MM.1S (cell line): ENCODE measurements at regions not wholly inside any gene's neighbourhood (a gene's known extent, or its start where the extent isn't known, plus 50 kb on each side); places are given as distances from the start of the nearest gene placed in this dataset.

Experiments
- DNase-seq: peaks from one replicate; pipeline ENCODE4 v3.0.0-alpha.2; 2015
- H2AFZ ChIP-seq: fragments of 300-600 bp; sonication (generic); 2 replicates; pipeline ENCODE4 v1.6.0; 2016; ENCODE audit warnings: antibody characterized with exemption, low read length
- H3F3A ChIP-seq: fragments of 300-600 bp; sonication (generic); 2 replicates; pipeline ENCODE4 v1.6.1; 2016; ENCODE audit warnings: mild to moderate bottlenecking, antibody characterized with exemption, low read length, moderate library complexity, mixed read lengths; ENCODE audit not compliant: insufficient read depth
- H3K27ac ChIP-seq: fragments of 300-600 bp; sonication (generic); 2 replicates; pipeline ENCODE4 v1.5.1; 2016; ENCODE audit warnings: mild to moderate bottlenecking, low read length
- H3K27me3 ChIP-seq: fragments of 300-600 bp; sonication (generic); replicated peaks from 2 replicates; pipeline ENCODE4 v1.6.0; 2016; ENCODE audit warnings: low read length; ENCODE audit not compliant: insufficient read depth
- H3K36me3 ChIP-seq: fragments of 300-600 bp; sonication (generic); replicated peaks from 2 replicates; pipeline ENCODE4 v1.6.1; 2016; ENCODE audit warnings: mild to moderate bottlenecking, low read length, mixed read lengths; ENCODE audit not compliant: insufficient read depth
- H3K4me1 ChIP-seq: fragments of 300-600 bp; sonication (generic); 2 replicates; pipeline ENCODE4 v1.6.1; 2016; ENCODE audit warnings: low read length, mixed read lengths
- H3K4me2 ChIP-seq: fragments of 300-600 bp; sonication (generic); 2 replicates; pipeline ENCODE4 v1.6.0; 2016; ENCODE audit warnings: low read depth, low read length
- H3K4me3 ChIP-seq: fragments of 300-600 bp; sonication (generic); 2 replicates; pipeline ENCODE4 v1.5.1; 2016; ENCODE audit warnings: low read length, mixed read lengths
- H3K79me2 ChIP-seq: fragments of 300-600 bp; sonication (generic); 2 replicates; pipeline ENCODE4 v1.6.1; 2016; ENCODE audit warnings: mixed run types, low read length, mixed read lengths
- H3K9ac ChIP-seq: fragments of 300-600 bp; sonication (generic); 2 replicates; pipeline ENCODE4 v1.6.1; 2016; ENCODE audit warnings: low read length, mixed read lengths
- H3K9me2 ChIP-seq: fragments of 300-600 bp; sonication (generic); replicated peaks from 2 replicates; pipeline ENCODE4 v1.6.1; 2016; ENCODE audit warnings: mild to moderate bottlenecking, low read length, mixed read lengths; ENCODE audit not compliant: insufficient read depth
- H3K9me3 ChIP-seq: fragments of 300-600 bp; sonication (generic); replicated peaks from 2 replicates; pipeline ENCODE4 v1.6.1; 2016; ENCODE audit warnings: mild to moderate bottlenecking, low read length, mixed read lengths; ENCODE audit not compliant: insufficient read depth
- H4K20me1 ChIP-seq: fragments of 300-600 bp; sonication (generic); 2 replicates; pipeline ENCODE4 v1.6.1; 2016; ENCODE audit warnings: mild to moderate bottlenecking, low read length, moderate library complexity, mixed read lengths; ENCODE audit not compliant: insufficient read depth
- CTCF ChIP-seq: fragments of 300-600 bp; sonication (generic); IDR thresholded peaks from 2 replicates; pipeline ENCODE4 v1.5.1; 2016; ENCODE audit warnings: antibody characterized with exemption, low read length, mixed read lengths
- EZH2 ChIP-seq: fragments of 300-600 bp; sonication (generic); optimal IDR thresholded peaks from 2 replicates; pipeline ENCODE3; 2017; ENCODE audit warnings: low read depth, mild to moderate bottlenecking, antibody characterized with exemption, low read length, mixed read lengths
- EZH2phosphoT487 ChIP-seq: fragments of 300-600 bp; sonication (generic); IDR thresholded peaks from 2 replicates; pipeline ENCODE4 v1.6.1; 2018; ENCODE audit warnings: antibody characterized with exemption, low read length

- DNase-seq, result no peak
- TF ChIP-seq EZH2phosphoT487, result no peak
- TF ChIP-seq CTCF, result no peak
- TF ChIP-seq EZH2, result no peak
- no peak overlapping the region for H3K4me3 ChIP-seq
Measured at GRCh38 chr9:73243078-73243477, 91.4 kb downstream of the ANXA1 start.

GRCh38 chr9:73259086-73259696 lies 107.5 kb downstream of the ANXA1 start:
- no peak overlapping the region for H3K9ac ChIP-seq
- no peaks in the 10 kb centered on the region for H3K79me2 ChIP-seq
- no peaks in the 10 kb centered on the region for H3K36me3 ChIP-seq
- H3K4me3 ChIP-seq, result no peak overlapping the region
- H3K27ac ChIP-seq, result no peak overlapping the region
- no peak overlapping the region for H2AFZ ChIP-seq
- H4K20me1 ChIP-seq, result no peaks in the 10 kb centered on the region
- no peaks in the 10 kb centered on the region for H3K27me3 ChIP-seq
- no peaks in the 10 kb centered on the region for H3F3A ChIP-seq
- H3K4me2 ChIP-seq, result no peak overlapping the region
- no peaks in the 10 kb centered on the region for H3K9me2 ChIP-seq
- no peak for DNase-seq
- no peaks in the 10 kb centered on the region for H3K9me3 ChIP-seq
- H3K4me1 ChIP-seq, result no peaks in the 10 kb centered on the region
- TF ChIP-seq CTCF (no peak), EZH2 (no peak), EZH2phosphoT487 (no peak)

More at GRCh38 chr9:73243078-73243477, 91.4 kb downstream of the ANXA1 start:
- Histone ChIP-seq H3K27me3 (no peaks in the 10 kb centered on the region), H3K9me2 (no peaks in the 10 kb centered on the region), H3K79me2 (no peaks in the 10 kb centered on the region), H3F3A (no peaks in the 10 kb centered on the region), H3K27ac (no peak overlapping the region), H3K9ac (no peak overlapping the region), H2AFZ (no peak overlapping the region), H3K36me3 (no peaks in the 10 kb centered on the region), H3K4me2 (no peak overlapping the region), H4K20me1 (no peaks in the 10 kb centered on the region), H3K4me1 (no peaks in the 10 kb centered on the region), H3K9me3 (no peaks in the 10 kb centered on the region)

GRCh38 chr9:73260506-73260905 lies 108.8 kb downstream of the ANXA1 start:
- no peak for DNase-seq
- no peaks in the 10 kb centered on the region for H3K9me2 ChIP-seq
- H3K27ac ChIP-seq, result no peak overlapping the region
- H3K36me3 ChIP-seq, result no peaks in the 10 kb centered on the region
- H4K20me1 ChIP-seq, result no peaks in the 10 kb centered on the region
- no peaks in the 10 kb centered on the region for H3K79me2 ChIP-seq
- H3F3A ChIP-seq, result no peaks in the 10 kb centered on the region
- no peak overlapping the region for H3K4me3 ChIP-seq
- no peaks in the 10 kb centered on the region for H3K9me3 ChIP-seq
- no peak for TF ChIP-seq EZH2
- TF ChIP-seq CTCF, result no peak
- TF ChIP-seq EZH2phosphoT487, result no peak
- H3K9ac ChIP-seq, result no peak overlapping the region
- no peak overlapping the region for H3K4me2 ChIP-seq
- no peaks in the 10 kb centered on the region for H3K27me3 ChIP-seq
- H2AFZ ChIP-seq, result no peak overlapping the region
- H3K4me1 ChIP-seq, result no peaks in the 10 kb centered on the region
